ENCODE measurements at regions not wholly inside any gene's neighbourhood (a gene's known extent, or its start where the extent isn't known, plus 50 kb on each side); places are given as distances from the start of the nearest gene placed in this dataset.

DNA sequence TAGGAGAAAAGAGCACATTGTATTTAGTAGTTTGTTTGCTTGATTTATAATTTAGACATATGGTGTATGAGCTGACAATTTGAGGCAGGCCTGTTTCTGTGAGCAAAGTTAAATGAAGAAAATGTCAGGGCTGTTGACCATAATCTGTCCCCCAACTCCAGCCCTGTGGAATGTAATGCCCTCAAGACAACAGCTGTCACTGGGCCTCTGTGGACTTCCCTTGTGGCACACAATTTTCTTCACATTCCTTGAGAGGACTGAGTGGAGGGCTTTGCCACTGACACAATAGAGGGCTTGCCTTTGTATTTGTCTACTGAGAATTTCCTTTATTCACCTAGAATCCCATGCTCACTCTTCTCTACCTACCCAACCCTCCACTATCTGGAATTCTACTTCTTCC, 141.2 kb upstream of the CD180 start:
- H3K9me3 Mint-ChIP-seq, result peaks cover 0 to 5% (median 0%) of the 10 kb centered on the region in 11 donors
- POLR2A ChIA-PET, result no interaction called here
- no peaks in the 10 kb centered on the region for H3K36me3 Mint-ChIP-seq
- ATAC-seq, result no peak
- Histone ChIP-seq H3K27ac (ENCODE audit: low read depth, low read length) (no peak overlapping the region), H3K27me3 (ENCODE audit: control insufficient read depth in 2 of 2, insufficient read depth in 2 of 2, low read length in 2 of 2) (no peaks in the 10 kb centered on the region), H3K4me1 (ENCODE audit: control insufficient read depth in 2 of 2, insufficient read depth in 2 of 2, low read length in 2 of 2) (no peaks in the 10 kb centered on the region), H3K4me3 (ENCODE audit: low read length) (no peak overlapping the region), H3K36me3 (ENCODE audit: control insufficient read depth in 2 of 3, insufficient read depth in 3 of 3, low read length in 3 of 3) (no peaks in the 10 kb centered on the region), H3K9me3 (ENCODE audit: control insufficient read depth in 2 of 3, low read length in 3 of 3) (no peaks in the 10 kb centered on the region)
- intact Hi-C loops (cut with micrococcal nuclease), result loop anchor here in 1 of 2 donors (1.0 kb wide), 1 partner anchor 910 kb away; no protein-coding TSS in a partner anchor
- H3K27me3 Mint-ChIP-seq, result peaks cover 0 to 19% (median 9%) of the 10 kb centered on the region in 5 donors
- CTCF ChIA-PET, result no interaction called here
- H3K4me3 Mint-ChIP-seq, result no peak overlapping the region
- peaks cover 0 to 2% (median 0%) of the 10 kb centered on the region in 7 donors for H3K4me1 Mint-ChIP-seq
- no peak overlapping the region for H3K27ac Mint-ChIP-seq
- DNase-seq, result no peak

DNA sequence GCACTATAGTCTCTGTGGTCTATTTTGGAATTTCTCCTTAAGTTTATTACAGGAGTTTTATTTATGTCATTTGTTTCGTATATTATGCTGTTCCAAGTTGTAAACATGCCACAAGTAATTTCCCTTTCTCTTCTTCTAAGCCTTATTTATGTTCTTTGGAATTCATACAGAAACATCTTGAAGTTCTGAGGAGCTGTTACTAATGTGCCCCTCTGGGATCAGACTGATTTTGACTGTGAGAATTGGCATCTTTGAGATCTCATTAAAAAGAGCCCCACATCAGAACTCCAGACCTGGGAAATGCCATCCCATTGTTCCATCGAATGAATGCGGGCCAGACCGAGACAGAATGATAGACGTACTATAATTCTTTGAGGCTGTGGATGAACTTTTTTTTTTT, 138.8 kb upstream of the CD180 start:
- CTCF ChIA-PET, result no interaction called here
- intact Hi-C loops (cut with micrococcal nuclease), result no loop called here
- DNase-seq, result no peak

DNA sequence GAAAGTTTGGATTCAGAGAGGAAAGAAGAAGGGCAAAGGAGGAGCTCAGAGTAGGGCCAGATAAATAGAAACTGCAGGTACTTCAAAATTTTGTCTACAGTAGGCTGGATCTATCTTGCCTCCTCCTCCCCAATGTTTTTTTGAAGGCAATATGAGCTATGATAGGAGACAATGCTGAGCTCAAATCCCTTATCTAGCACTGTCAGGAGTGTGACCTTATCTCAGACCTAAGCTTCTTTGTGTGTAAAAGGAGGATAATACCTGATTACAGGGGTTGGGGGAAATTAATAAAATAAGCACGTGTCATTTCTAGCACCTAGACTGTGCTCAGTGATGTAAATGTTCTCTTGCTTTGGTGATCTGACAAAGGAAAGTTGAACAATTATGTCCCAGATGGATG, 137.8 kb upstream of the CD180 start:
- Histone ChIP-seq H3K27ac (ENCODE audit: low read depth, low read length) (no peak overlapping the region), H3K36me3 (ENCODE audit: control insufficient read depth in 2 of 3, insufficient read depth in 3 of 3, low read length in 3 of 3) (no peaks in the 10 kb centered on the region), H3K4me1 (ENCODE audit: control insufficient read depth in 2 of 2, insufficient read depth in 2 of 2, low read length in 2 of 2) (no peaks in the 10 kb centered on the region), H3K9me3 (ENCODE audit: control insufficient read depth in 2 of 3, low read length in 3 of 3) (no peaks in the 10 kb centered on the region), H3K27me3 (ENCODE audit: control insufficient read depth in 2 of 2, insufficient read depth in 2 of 2, low read length in 2 of 2) (no peaks in the 10 kb centered on the region), H3K4me3 (ENCODE audit: low read length) (no peak overlapping the region)
- no peak for DNase-seq
- Mint-ChIP-seq H3K4me1 (no peaks in the 10 kb centered on the region), H3K36me3 (no peaks in the 10 kb centered on the region), H3K27me3 (peaks cover 0 to 16% (median under 1%) of the 10 kb centered on the region in 5 donors), H3K27ac (no peak overlapping the region), H3K4me3 (no peak overlapping the region), H3K9me3 (peaks cover 0 to 23% (median 2%) of the 10 kb centered on the region in 11 donors)
- no peak for ATAC-seq
- ChIA-PET POLR2A (no interaction called here), CTCF (no interaction called here)
- intact Hi-C loops (cut with micrococcal nuclease), result no loop called here

More for the DNA sequence above, 138.8 kb upstream of the CD180 start:
- no peak for ATAC-seq
- H3K4me1 ChIP-seq (ENCODE audit: control insufficient read depth in 2 of 2, insufficient read depth in 2 of 2, low read length in 2 of 2), result no peaks in the 10 kb centered on the region
- no peaks in the 10 kb centered on the region for H3K27me3 ChIP-seq (ENCODE audit: control insufficient read depth in 2 of 2, insufficient read depth in 2 of 2, low read length in 2 of 2)
- POLR2A ChIA-PET, result no interaction called here
- Mint-ChIP-seq H3K27me3 (peaks cover 0 to 21% (median 9%) of the 10 kb centered on the region in 5 donors), H3K27ac (no peak overlapping the region), H3K4me1 (peaks cover 0 to 2% (median 0%) of the 10 kb centered on the region in 7 donors), H3K4me3 (no peak overlapping the region), H3K9me3 (peaks cover 0 to 23% (median 3%) of the 10 kb centered on the region in 11 donors), H3K36me3 (no peaks in the 10 kb centered on the region)
- H3K9me3 ChIP-seq (ENCODE audit: control insufficient read depth in 2 of 3, low read length in 3 of 3), result no peaks in the 10 kb centered on the region
- H3K4me3 ChIP-seq (ENCODE audit: low read length), result no peak overlapping the region
- H3K27ac ChIP-seq (ENCODE audit: low read depth, low read length), result no peak overlapping the region
- no peaks in the 10 kb centered on the region for H3K36me3 ChIP-seq (ENCODE audit: control insufficient read depth in 2 of 3, insufficient read depth in 3 of 3, low read length in 3 of 3)

DNA sequence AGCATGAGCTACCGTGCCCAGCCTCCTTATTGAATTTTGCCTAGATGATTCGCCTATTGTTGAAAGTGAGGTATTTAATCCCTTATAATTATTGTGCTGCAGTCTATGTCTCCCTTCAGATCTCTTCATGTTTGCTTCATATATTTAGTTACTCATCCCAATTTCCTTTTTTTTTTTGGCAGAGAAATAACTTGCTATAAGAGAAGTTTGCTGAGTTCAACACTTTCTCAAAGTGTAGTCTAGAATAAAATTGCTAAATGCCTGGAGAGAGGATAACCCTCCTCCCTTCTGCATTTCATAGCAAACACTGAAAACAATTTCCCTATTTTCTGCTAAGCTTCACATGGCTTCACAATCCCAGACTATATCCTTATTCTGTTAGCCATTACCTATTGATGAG, 136.6 kb upstream of the CD180 start:
- no peaks in the 10 kb centered on the region for H3K27me3 ChIP-seq (ENCODE audit: control insufficient read depth in 2 of 2, insufficient read depth in 2 of 2, low read length in 2 of 2)
- Mint-ChIP-seq H3K4me1 (no peaks in the 10 kb centered on the region), H3K36me3 (no peaks in the 10 kb centered on the region), H3K27ac (no peak overlapping the region), H3K27me3 (peaks cover 0 to 12% (median 0%) of the 10 kb centered on the region in 5 donors), H3K9me3 (peaks cover 0 to 23% (median 2%) of the 10 kb centered on the region in 11 donors), H3K4me3 (no peak overlapping the region)
- intact Hi-C loops (cut with micrococcal nuclease), result no loop called here
- CTCF ChIA-PET, result no interaction called here
- no peaks in the 10 kb centered on the region for H3K36me3 ChIP-seq (ENCODE audit: control insufficient read depth in 2 of 3, insufficient read depth in 3 of 3, low read length in 3 of 3)
- no peak for ATAC-seq
- no peak for DNase-seq
- no peaks in the 10 kb centered on the region for H3K4me1 ChIP-seq (ENCODE audit: control insufficient read depth in 2 of 2, insufficient read depth in 2 of 2, low read length in 2 of 2)
- H3K4me3 ChIP-seq (ENCODE audit: low read length), result no peak overlapping the region
- POLR2A ChIA-PET, result no interaction called here
- no peak overlapping the region for H3K27ac ChIP-seq (ENCODE audit: low read depth, low read length)
- H3K9me3 ChIP-seq (ENCODE audit: control insufficient read depth in 2 of 3, low read length in 3 of 3), result no peaks in the 10 kb centered on the region

DNA sequence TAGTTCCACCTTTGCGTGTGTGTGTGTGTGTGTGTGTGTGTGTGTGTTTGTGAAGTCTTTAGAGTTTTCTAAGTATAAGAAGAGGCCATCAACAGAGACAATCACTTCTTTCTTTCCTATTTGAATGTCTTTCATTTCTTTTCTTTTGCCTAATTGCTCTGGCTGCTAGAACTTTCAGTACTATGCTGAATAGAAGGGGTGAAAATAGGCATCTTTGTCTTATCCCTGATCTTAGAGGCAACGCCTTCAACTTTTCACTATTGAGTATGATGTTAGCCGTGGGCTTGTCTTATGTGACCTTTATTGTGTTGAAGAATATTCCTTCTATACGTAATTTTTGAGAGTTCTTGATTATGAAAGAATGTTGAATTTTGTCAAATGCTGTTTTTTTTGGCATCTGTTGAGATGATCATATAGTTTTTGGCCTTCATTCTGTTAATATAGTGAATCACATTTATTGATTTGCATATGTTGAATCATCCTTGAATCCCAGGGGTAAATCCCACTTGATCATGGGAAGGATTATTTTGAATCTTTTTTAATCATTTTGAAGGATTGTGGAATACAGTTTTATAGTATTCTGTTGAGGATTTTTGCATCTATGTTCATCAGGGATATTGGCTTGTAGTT, 134.8 kb upstream of the CD180 start:
- POLR2A ChIA-PET, result no interaction called here
- H3K27ac Mint-ChIP-seq, result no peak overlapping the region

DNA sequence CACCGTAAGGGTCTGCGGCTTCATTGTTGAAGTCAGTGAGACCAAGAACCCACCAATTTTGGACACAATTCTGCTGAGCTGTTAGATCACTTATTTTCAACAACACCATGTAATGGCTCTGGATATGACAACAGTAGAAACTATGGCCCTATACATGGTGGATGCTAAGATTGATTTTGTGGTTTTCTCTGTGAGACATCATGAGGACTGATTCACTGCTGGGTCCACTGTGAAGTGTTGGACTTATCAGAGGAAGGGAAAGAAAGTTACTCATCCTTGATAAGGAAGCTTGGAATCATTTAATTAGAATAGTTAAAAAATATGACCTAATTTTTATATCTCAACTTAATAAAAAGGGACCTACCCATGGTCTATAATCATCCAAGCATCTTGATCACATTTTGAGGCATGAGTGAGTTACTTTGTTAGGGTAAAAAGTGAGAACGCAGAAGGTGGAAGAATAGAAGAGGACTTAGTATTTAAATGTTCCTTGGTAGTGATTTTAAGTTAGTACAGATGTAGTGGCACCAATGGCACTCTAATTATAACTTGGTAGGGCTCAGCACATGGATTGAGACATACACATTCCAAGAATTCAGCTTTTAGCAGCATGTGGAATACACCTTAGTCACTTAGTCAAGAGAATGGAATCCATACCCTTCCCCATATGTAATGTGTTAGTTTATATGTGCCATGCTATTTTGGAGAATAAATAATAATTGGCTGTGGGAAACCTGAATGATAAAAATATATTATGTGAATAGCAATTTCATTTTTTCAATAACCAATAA, 123.5 kb upstream of the CD180 start:
- Mint-ChIP-seq H3K36me3 (no peaks in the 10 kb centered on the region), H3K27ac (no peak overlapping the region), H3K4me3 (no peak overlapping the region), H3K4me1 (peaks cover 0 to 5% (median 0%) of the 10 kb centered on the region in 7 donors), H3K9me3 (peaks cover 0 to 3% (median 0%) of the 10 kb centered on the region in 11 donors), H3K27me3 (no peaks in the 10 kb centered on the region)
- ATAC-seq (no peak), DNase-seq (no peak)
- intact Hi-C loops (cut with micrococcal nuclease), result no loop called here
- Histone ChIP-seq H3K9me3 (ENCODE audit: control insufficient read depth in 2 of 3, low read length in 3 of 3) (no peaks in the 10 kb centered on the region), H3K36me3 (ENCODE audit: control insufficient read depth in 2 of 3, insufficient read depth in 3 of 3, low read length in 3 of 3) (no peaks in the 10 kb centered on the region), H3K27ac (ENCODE audit: low read depth, low read length) (no peak overlapping the region), H3K4me3 (ENCODE audit: low read length) (no peak overlapping the region), H3K4me1 (ENCODE audit: control insufficient read depth in 2 of 2, insufficient read depth in 2 of 2, low read length in 2 of 2) (no peaks in the 10 kb centered on the region), H3K27me3 (ENCODE audit: control insufficient read depth in 2 of 2, insufficient read depth in 2 of 2, low read length in 2 of 2) (no peaks in the 10 kb centered on the region)
- ChIA-PET CTCF (interaction anchor here (1.1 kb wide), 1 partner anchor 966 kb away, joined by 3 read pairs; no protein-coding TSS in a partner anchor), POLR2A (no interaction called here)

More for the DNA sequence above, 134.8 kb upstream of the CD180 start:
- H3K4me1 Mint-ChIP-seq, result no peaks in the 10 kb centered on the region
- no peaks in the 10 kb centered on the region for H3K36me3 ChIP-seq (ENCODE audit: control insufficient read depth in 2 of 3, insufficient read depth in 3 of 3, low read length in 3 of 3)
- H3K27ac ChIP-seq (ENCODE audit: low read depth, low read length), result no peak overlapping the region
- peaks cover 0 to 12% (median 0%) of the 10 kb centered on the region in 5 donors for H3K27me3 Mint-ChIP-seq
- no peak overlapping the region for H3K4me3 Mint-ChIP-seq
- no peak for DNase-seq
- no peaks in the 10 kb centered on the region for H3K9me3 ChIP-seq (ENCODE audit: control insufficient read depth in 2 of 3, low read length in 3 of 3)
- peaks cover 0 to 23% (median 2%) of the 10 kb centered on the region in 11 donors for H3K9me3 Mint-ChIP-seq
- no peaks in the 10 kb centered on the region for H3K27me3 ChIP-seq (ENCODE audit: control insufficient read depth in 2 of 2, insufficient read depth in 2 of 2, low read length in 2 of 2)
- no peaks in the 10 kb centered on the region for H3K4me1 ChIP-seq (ENCODE audit: control insufficient read depth in 2 of 2, insufficient read depth in 2 of 2, low read length in 2 of 2)
- no peaks in the 10 kb centered on the region for H3K36me3 Mint-ChIP-seq
- ATAC-seq, result no peak
- CTCF ChIA-PET, result no interaction called here
- no peak overlapping the region for H3K4me3 ChIP-seq (ENCODE audit: low read length)
- intact Hi-C loops (cut with micrococcal nuclease), result no loop called here

DNA sequence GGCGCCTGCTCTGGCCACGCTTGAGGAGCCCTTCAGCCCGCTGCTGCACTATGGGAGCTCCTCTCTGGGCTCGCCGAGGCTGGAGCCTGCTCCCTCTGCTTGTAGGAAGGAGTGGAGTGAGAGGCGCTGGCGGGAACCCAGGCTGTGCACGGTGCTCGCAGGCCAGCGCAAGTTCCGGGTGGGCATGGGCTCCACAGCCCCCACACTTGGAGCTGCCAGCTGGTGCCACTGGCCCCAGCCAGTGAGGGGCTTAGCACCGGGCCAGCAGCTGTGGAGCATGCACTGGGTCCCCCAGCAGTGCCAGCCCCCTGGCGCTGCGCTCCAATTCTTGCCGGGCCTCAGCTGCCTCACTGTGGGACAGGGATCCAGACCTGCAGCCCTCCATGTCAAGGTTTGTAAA, 122.1 kb upstream of the CD180 start:
- Mint-ChIP-seq H3K27me3 (no peaks in the 10 kb centered on the region), H3K27ac (no peak overlapping the region), H3K4me3 (no peak overlapping the region), H3K9me3 (peaks cover 0 to 3% (median 0%) of the 10 kb centered on the region in 11 donors), H3K4me1 (peaks cover 0 to 5% (median 0%) of the 10 kb centered on the region in 7 donors), H3K36me3 (no peaks in the 10 kb centered on the region)
- intact Hi-C loops (cut with micrococcal nuclease), result no loop called here
- H3K9me3 ChIP-seq (ENCODE audit: control insufficient read depth in 2 of 3, low read length in 3 of 3), result no peaks in the 10 kb centered on the region
- H3K27me3 ChIP-seq (ENCODE audit: control insufficient read depth in 2 of 2, insufficient read depth in 2 of 2, low read length in 2 of 2), result no peaks in the 10 kb centered on the region
- H3K4me3 ChIP-seq (ENCODE audit: low read length), result no peak overlapping the region
- no peaks in the 10 kb centered on the region for H3K4me1 ChIP-seq (ENCODE audit: control insufficient read depth in 2 of 2, insufficient read depth in 2 of 2, low read length in 2 of 2)
- ATAC-seq (no peak), DNase-seq (no peak)
- H3K36me3 ChIP-seq (ENCODE audit: control insufficient read depth in 2 of 3, insufficient read depth in 3 of 3, low read length in 3 of 3), result no peaks in the 10 kb centered on the region
- ChIA-PET POLR2A (no interaction called here), CTCF (no interaction called here)
- no peak overlapping the region for H3K27ac ChIP-seq (ENCODE audit: low read depth, low read length)
